DMS 273 (cell line): ENCODE measurements at regions not wholly inside any gene's neighbourhood (a gene's known extent, or its start where the extent isn't known, plus 50 kb on each side); places are given as distances from the start of the nearest gene placed in this dataset.

ENCODE experiments used
- DNase-seq: peaks from one replicate; lab custom pipeline; 2025; ENCODE audit not compliant: unreplicated experiment; lab: John Stamatoyannopoulos, UW

DNA sequence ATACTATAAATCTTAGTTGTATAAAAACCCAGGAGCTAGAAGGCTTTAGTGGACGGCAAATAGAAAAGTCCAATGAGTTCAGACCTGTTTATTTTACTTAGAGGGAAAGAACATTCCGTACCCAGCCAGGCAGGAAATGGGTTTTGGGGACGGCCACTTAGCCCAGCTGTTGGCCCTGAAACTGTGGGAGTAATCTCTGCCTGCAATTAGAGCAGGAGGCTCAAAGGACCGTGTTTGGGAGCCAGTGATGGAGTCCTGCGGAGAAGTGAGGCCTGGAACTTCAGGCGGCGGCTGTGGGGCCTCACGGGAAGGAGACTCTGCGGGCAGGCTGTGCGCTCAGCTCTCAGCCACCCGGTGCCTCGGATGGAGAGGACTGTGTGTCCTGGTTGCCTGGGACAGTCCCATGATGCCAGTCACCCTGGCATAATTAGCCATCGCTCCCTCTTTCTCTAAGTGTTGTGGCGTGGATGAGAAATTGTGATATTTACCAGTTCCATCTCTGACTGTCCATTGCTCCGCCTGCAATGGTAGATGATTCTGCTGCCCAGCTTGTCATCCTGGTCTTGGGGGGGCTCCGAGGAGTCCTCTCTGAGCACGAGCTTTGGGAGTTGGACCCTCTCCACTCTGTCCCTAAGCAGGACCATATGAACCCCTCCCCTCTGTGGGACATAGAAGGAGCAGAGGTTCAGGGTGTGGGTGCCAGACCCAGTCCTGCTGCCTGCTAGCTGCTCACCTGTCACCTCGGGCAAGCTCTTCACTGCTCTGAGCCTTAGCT lies 530.3 kb downstream of the TBC1D22A start:
- DNase-seq: no peak

DNA sequence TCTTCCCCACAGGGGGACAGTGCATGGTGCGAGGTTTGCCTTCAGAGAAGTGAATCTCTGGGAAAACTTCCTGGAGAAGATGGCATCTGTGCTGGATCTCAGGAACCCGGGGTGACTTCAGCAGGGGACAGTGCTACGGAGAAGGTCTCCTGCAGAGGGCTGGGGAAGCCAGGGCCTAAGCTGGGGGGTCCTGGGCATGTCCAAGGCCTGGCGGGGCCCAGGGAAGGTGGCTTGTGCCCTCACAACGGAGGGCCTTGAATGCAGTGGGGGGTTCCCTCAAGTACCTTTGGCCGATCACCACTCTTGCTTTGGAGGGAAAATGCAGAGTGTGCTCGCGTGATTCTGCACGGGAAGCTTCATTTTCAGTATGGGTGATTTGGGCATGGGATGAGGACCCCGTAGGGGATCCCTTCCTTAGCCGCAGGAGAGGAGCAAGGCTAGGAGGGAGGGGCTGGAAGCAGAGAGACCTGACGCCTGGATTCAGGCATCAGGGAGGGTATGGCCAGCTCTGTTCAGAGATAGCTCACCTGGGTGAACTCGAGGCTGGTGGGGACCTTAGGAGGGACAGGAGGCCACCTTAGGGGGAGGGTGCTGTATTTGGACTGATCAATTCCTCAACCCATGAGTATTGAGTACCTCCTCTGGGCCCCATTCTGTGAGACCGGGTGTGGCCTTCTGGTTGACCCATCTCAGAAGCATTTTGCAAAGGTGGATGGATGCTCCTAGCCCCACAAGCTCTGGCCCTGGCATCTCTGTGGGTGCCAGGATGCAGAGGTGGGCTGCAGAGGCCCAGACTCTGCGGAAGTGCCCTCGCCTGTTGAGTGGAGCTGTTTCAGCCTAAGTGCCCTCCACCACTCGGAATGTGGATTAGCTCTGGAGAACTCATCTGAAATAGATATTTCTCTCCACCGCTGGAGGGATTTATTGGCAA lies 529.4 kb downstream of the TBC1D22A start:
- DNase-seq: no peak

DNA sequence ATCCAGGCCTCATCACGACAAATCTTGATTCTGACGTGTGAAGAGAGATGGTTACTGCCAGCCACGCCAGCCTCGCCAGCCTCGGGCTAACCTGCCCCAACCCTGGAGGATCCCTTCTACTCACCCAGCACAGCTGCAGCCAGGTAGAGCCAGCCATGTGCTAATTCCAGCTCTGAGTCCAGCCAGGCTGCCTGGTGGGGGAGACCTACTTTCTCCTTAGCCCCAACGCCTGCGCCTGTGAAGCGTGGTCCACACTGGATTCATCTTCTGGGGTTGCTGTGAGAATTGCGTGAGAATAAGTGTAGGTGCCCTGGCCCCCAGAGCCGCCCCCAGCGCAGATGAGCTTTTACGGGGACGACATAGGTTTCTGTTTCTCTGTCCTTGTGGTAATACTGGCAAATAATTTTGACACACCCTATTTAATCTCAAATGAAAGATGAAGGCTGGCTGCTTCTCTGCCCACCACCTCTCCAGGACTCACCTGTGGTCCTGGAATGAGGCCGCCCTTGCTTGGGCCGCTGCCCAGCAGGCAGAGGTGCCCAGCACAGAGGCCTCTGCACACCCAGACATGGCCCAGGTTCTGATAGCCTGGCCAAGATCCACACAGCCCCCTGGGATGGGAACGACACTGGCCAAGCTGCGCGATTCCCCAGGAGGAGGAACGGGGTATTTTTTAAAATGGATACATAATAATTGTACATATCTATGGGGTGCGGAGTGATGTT lies 528.4 kb downstream of the TBC1D22A start:
- DNase-seq: no peak

GRCh38 chr22:47289336-47289985 lies 527.0 kb downstream of the TBC1D22A start:
- DNase-seq: no peak

DNA sequence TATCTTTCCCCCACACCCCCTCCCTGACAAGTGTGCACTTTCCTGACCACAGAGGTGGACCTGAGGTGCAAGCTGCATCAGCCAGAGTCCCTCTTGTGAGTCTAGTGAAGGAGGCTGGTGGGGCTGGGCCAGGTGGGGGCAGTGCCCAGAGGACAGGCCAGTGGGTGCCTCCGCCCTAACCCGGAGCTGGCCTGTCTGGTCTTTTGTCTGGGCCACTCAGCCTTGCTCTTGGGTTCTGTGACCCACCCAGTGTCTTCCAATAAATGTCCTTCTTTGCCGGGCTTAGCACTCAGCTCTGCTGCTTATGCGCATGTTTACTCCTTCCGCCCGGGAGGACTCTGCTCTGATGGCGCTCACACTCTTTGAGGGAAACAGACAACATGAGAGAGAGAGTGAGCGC lies 526.2 kb downstream of the TBC1D22A start:
- no peak for DNase-seq

- DNase-seq: no peak
These were observed 525.1 kb downstream of the TBC1D22A start for GRCh38 chr22:47287516-47287915.

GRCh38 chr22:47286590-47286989 lies 524.1 kb downstream of the TBC1D22A start:
- DNase-seq: no peak

GRCh38 chr22:47285981-47286380 lies 523.5 kb downstream of the TBC1D22A start:
- DNase-seq: no peak

- DNase-seq: no peak
These were observed 522.4 kb downstream of the TBC1D22A start for GRCh38 chr22:47284822-47285221.

DNA sequence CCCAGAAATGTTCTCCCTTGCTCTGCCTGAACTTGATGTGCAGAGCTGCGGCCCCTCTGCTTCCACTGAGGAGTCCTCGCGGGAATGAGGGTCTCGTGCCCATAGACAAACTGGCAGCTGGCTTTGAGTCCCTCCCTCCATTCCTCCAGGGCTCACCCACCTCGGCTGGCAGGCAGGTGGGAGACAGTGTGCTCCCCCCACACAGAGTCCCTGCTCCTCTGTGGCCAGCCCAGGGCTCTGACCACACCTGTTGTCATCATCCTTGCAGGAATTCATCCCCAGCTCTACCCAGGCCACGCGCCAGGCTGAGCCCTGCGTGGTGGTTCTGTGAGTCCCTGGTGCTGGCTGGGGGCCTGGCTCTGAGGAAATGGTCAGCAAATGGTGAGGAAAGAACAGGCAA lies 521.9 kb downstream of the TBC1D22A start:
- no peak for DNase-seq

DNA sequence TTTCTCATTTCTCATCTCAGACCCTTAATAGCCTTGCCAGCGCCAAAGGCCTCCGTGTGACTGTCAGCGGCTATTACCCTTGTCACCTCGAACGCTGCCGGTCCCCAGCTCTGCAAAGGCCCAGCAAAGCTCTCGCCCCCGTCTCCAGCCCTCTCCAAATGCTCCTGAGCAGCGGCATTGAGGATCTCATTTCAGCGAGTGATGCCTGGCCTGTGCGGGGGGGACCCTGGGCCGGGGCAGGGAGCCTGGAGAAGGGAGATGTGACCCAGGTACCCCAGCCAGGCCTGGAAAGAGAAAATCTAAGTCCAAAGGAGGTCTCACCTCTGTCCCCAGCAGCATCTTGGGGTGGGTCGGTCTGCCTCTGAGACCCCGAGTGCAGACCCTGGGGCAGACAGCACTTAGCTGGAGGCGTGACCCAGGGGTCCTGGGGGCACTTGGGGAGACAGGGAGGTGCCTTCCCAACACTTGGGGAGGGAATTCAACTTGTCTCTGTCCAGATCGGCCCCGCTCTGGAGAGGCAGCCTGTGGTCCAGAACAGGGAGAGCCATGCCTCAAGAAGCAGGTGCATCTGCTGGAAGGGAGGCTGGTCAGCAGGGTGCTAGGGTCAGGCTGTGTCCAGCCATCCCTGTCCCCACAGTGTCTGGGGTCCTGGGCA lies 521.3 kb downstream of the TBC1D22A start:
- DNase-seq: no peak

GRCh38 chr22:47282851-47283250 lies 520.4 kb downstream of the TBC1D22A start:
- DNase-seq: no peak

GRCh38 chr22:47282366-47282765 lies 519.9 kb downstream of the TBC1D22A start:
- DNase-seq: no peak

DNA sequence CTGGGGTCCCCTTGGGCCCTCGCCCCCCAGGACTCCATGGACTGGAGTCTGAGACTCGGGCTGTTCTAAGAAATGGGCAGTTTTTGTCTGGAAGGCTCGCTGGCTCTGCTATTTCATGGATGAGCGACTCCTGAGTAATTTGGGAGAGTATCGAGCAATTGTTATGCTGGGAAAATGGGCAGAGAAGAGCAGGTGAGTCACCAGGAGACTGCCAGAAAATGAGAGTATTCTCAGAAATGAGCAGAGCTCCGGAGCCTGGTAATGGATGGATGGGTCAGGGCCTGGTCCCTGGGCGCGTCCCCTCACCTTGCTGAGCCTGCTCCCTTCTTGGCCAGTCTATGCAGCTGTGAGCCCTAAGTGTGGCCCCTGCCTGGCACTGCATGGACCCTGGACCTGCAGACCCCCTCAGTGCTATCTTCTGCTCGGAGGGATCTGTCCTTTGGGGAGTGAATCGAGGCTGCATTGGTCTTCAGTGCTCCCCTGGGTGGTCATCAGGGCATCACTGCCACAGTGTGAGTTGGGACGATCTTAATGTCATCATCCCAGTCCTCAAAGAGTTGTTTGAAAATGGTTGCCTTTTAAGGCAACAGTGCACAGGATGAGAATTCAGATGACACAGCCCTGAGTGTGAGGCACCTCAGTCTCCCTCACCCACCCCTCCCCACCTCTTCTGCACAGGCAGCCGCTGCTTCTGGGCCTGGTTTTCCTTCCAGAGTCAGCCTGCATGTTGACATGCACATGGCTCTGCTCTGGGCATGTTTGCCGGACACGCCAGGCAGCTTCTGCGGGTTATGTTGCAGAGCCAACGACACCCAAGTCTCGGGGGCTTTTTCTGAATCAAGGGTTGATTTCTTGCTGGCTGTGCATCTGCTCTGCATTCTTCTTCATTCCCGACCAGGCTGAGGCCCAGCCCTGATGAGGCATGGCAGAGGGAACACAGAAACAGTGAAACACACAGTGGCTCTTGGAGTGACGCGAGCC lies 519.0 kb downstream of the TBC1D22A start:
- no peak for DNase-seq

- DNase-seq: no peak
These were observed 517.9 kb downstream of the TBC1D22A start for GRCh38 chr22:47280301-47280700.

- DNase-seq: no peak
These were observed 517.3 kb downstream of the TBC1D22A start for GRCh38 chr22:47279746-47280145.

DNA sequence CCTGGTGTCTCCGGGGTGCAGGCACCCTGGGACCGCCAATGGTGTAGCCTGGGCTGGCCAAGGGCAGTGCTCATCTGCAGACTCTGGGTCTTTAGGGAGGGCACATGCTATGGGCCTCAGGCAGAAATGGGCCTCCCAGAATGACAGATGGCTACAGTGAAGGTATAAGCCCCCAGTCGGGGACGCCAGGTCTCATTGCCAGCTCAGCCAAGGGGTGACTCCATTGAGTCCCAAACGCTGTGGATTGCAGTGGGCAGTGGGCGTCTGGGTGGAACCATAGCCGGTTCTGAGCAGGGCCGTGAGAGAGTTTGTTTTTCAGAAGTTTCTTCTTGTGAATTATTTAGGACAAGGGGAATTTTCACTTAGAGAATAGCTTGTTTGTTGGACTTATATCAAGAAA lies 516.9 kb downstream of the TBC1D22A start:
- no peak for DNase-seq

- DNase-seq: no peak
These were observed 516.2 kb downstream of the TBC1D22A start for GRCh38 chr22:47278655-47279054.

- DNase-seq: no peak
These were observed 515.1 kb downstream of the TBC1D22A start for GRCh38 chr22:47277531-47277930.
